ENCODE measurements at regions not wholly inside any gene's neighbourhood (a gene's known extent, or its start where the extent isn't known, plus 50 kb on each side); places are given as distances from the start of the nearest gene placed in this dataset.
"Not testable (repeated sequence)": the region's sequence is repeated elsewhere in the genome, so short reads cannot be mapped to it uniquely, and the experiment has no call there.

GRCh38 chr11:87645626-87646025 is 529.6 kb downstream of the RAB38 start:
- ChIA-PET POLR2A (no interaction called here), CTCF (no interaction called here)
- Mint-ChIP-seq H3K27ac (no peak overlapping the region), H3K36me3 (no peaks in the 10 kb centered on the region), H3K4me1 (ENCODE audit: low read depth) (no peaks in the 10 kb centered on the region), H3K9me3 (peaks cover 4% of the 10 kb centered on the region), H3K27me3 (no peaks in the 10 kb centered on the region), H3K4me3 (no peak overlapping the region)
- no peak for DNase-seq
- intact Hi-C loops (cut with micrococcal nuclease), result no loop called here

GRCh38 chr11:87639753-87640364 is 535.4 kb downstream of the RAB38 start:
- H3K27ac Mint-ChIP-seq, result no peak overlapping the region
- POLR2A ChIA-PET, result no interaction called here
- no peak overlapping the region for H3K4me3 Mint-ChIP-seq
- no peaks in the 10 kb centered on the region for H3K27me3 Mint-ChIP-seq
- intact Hi-C loops (cut with micrococcal nuclease), result no loop called here
- H3K4me1 Mint-ChIP-seq (ENCODE audit: low read depth), result no peaks in the 10 kb centered on the region
- H3K9me3 Mint-ChIP-seq, result peaks cover 2% of the 10 kb centered on the region
- no peaks in the 10 kb centered on the region for H3K36me3 Mint-ChIP-seq
- CTCF ChIA-PET, result no interaction called here
- DNase-seq, result no peak

GRCh38 chr11:87635001-87635400 is 540.2 kb downstream of the RAB38 start:
- DNase-seq, result no peak
- CTCF ChIA-PET, result no interaction called here
- Mint-ChIP-seq H3K27ac (no peak overlapping the region), H3K9me3 (peaks cover 2% of the 10 kb centered on the region), H3K4me3 (no peak overlapping the region), H3K36me3 (no peaks in the 10 kb centered on the region), H3K27me3 (no peaks in the 10 kb centered on the region), H3K4me1 (ENCODE audit: low read depth) (no peaks in the 10 kb centered on the region)
- intact Hi-C loops (cut with micrococcal nuclease), result no loop called here
- POLR2A ChIA-PET, result no interaction called here

- CTCF ChIA-PET, result no interaction called here
- H3K36me3 Mint-ChIP-seq, result no peaks in the 10 kb centered on the region
- no peak overlapping the region for H3K27ac Mint-ChIP-seq
- no peaks in the 10 kb centered on the region for H3K4me1 Mint-ChIP-seq (ENCODE audit: low read depth)
- intact Hi-C loops (cut with micrococcal nuclease), result no loop called here
- POLR2A ChIA-PET, result no interaction called here
- peaks cover 1% of the 10 kb centered on the region for H3K9me3 Mint-ChIP-seq
- H3K27me3 Mint-ChIP-seq, result no peaks in the 10 kb centered on the region
- DNase-seq, result no peak
- H3K4me3 Mint-ChIP-seq, result no peak overlapping the region
Measured at GRCh38 chr11:87634331-87634730, 540.9 kb downstream of the RAB38 start.

- POLR2A ChIA-PET, result no interaction called here
- CTCF ChIA-PET, result no interaction called here
- H3K4me3 Mint-ChIP-seq, result no peak overlapping the region
- no peaks in the 10 kb centered on the region for H3K27me3 Mint-ChIP-seq
- H3K9me3 Mint-ChIP-seq, result peaks cover 7% of the 10 kb centered on the region
- DNase-seq, result no peak
- H3K27ac Mint-ChIP-seq, result no peak overlapping the region
- H3K36me3 Mint-ChIP-seq, result no peaks in the 10 kb centered on the region
- no peaks in the 10 kb centered on the region for H3K4me1 Mint-ChIP-seq (ENCODE audit: low read depth)
- intact Hi-C loops (cut with micrococcal nuclease), result no loop called here
Measured at GRCh38 chr11:87628957-87629356, 546.3 kb downstream of the RAB38 start.

GRCh38 chr11:87628026-87628580 is 547.1 kb downstream of the RAB38 start:
- Mint-ChIP-seq H3K9me3 (peaks cover 9% of the 10 kb centered on the region), H3K27ac (no peak overlapping the region), H3K36me3 (no peaks in the 10 kb centered on the region), H3K4me1 (ENCODE audit: low read depth) (no peaks in the 10 kb centered on the region), H3K4me3 (no peak overlapping the region), H3K27me3 (no peaks in the 10 kb centered on the region)
- ChIA-PET POLR2A (no interaction called here), CTCF (no interaction called here)
- intact Hi-C loops (cut with micrococcal nuclease), result no loop called here
- DNase-seq, result no peak

GRCh38 chr11:87623531-87624365 is 551.5 kb downstream of the RAB38 start:
- DNase-seq; CTCF ChIA-PET; intact Hi-C loops (cut with micrococcal nuclease); H3K4me3 Mint-ChIP-seq; H3K4me1 Mint-ChIP-seq (ENCODE audit: low read depth); POLR2A ChIA-PET; H3K27me3 Mint-ChIP-seq; H3K27ac Mint-ChIP-seq; H3K36me3 Mint-ChIP-seq: not testable (repeated sequence)
- H3K9me3 Mint-ChIP-seq, result peaks cover 17% of the 10 kb centered on the region

GRCh38 chr11:87616511-87616910 is 558.7 kb downstream of the RAB38 start:
- no peak overlapping the region for H3K27ac Mint-ChIP-seq
- no peaks in the 10 kb centered on the region for H3K36me3 Mint-ChIP-seq
- intact Hi-C loops (cut with micrococcal nuclease), result no loop called here
- no peak for DNase-seq
- H3K9me3 Mint-ChIP-seq, result peaks cover 6% of the 10 kb centered on the region
- H3K4me3 Mint-ChIP-seq, result no peak overlapping the region
- CTCF ChIA-PET, result no interaction called here
- H3K4me1 Mint-ChIP-seq (ENCODE audit: low read depth), result no peaks in the 10 kb centered on the region
- POLR2A ChIA-PET, result no interaction called here
- H3K27me3 Mint-ChIP-seq, result no peaks in the 10 kb centered on the region

- no peaks in the 10 kb centered on the region for H3K9me3 Mint-ChIP-seq
- H3K4me3 Mint-ChIP-seq, result no peak overlapping the region
- no peaks in the 10 kb centered on the region for H3K36me3 Mint-ChIP-seq
- intact Hi-C loops (cut with micrococcal nuclease), result no loop called here
- no peaks in the 10 kb centered on the region for H3K4me1 Mint-ChIP-seq (ENCODE audit: low read depth)
- ChIA-PET POLR2A (no interaction called here), CTCF (no interaction called here)
- DNase-seq, result no peak
- H3K27me3 Mint-ChIP-seq, result no peaks in the 10 kb centered on the region
- no peak overlapping the region for H3K27ac Mint-ChIP-seq
Measured at GRCh38 chr11:87604350-87604749, 566.6 kb downstream of the TMEM135 start.

GRCh38 chr11:87603887-87604286 is 566.2 kb downstream of the TMEM135 start:
- ChIA-PET CTCF (no interaction called here), POLR2A (no interaction called here)
- DNase-seq, result no peak
- no peaks in the 10 kb centered on the region for H3K9me3 Mint-ChIP-seq
- H3K27ac Mint-ChIP-seq, result no peak overlapping the region
- H3K27me3 Mint-ChIP-seq, result no peaks in the 10 kb centered on the region
- no peak overlapping the region for H3K4me3 Mint-ChIP-seq
- H3K4me1 Mint-ChIP-seq (ENCODE audit: low read depth), result no peaks in the 10 kb centered on the region
- intact Hi-C loops (cut with micrococcal nuclease), result no loop called here
- no peaks in the 10 kb centered on the region for H3K36me3 Mint-ChIP-seq

- H3K36me3 Mint-ChIP-seq, result no peaks in the 10 kb centered on the region
- no peaks in the 10 kb centered on the region for H3K27me3 Mint-ChIP-seq
- ChIA-PET CTCF (no interaction called here), POLR2A (no interaction called here)
- intact Hi-C loops (cut with micrococcal nuclease), result no loop called here
- no peaks in the 10 kb centered on the region for H3K9me3 Mint-ChIP-seq
- no peak for DNase-seq
- H3K4me1 Mint-ChIP-seq (ENCODE audit: low read depth), result no peaks in the 10 kb centered on the region
- no peak overlapping the region for H3K27ac Mint-ChIP-seq
- no peak overlapping the region for H3K4me3 Mint-ChIP-seq
Measured at GRCh38 chr11:87602776-87603175, 565.0 kb downstream of the TMEM135 start.

- DNase-seq, result no peak
- Mint-ChIP-seq H3K27ac (no peak overlapping the region), H3K9me3 (no peaks in the 10 kb centered on the region), H3K27me3 (no peaks in the 10 kb centered on the region), H3K36me3 (no peaks in the 10 kb centered on the region), H3K4me3 (no peak overlapping the region), H3K4me1 (ENCODE audit: low read depth) (no peaks in the 10 kb centered on the region)
- ChIA-PET CTCF (no interaction called here), POLR2A (no interaction called here)
- intact Hi-C loops (cut with micrococcal nuclease), result no loop called here
Measured at GRCh38 chr11:87600938-87601337, 563.2 kb downstream of the TMEM135 start.

GRCh38 chr11:87597725-87598124 is 560.0 kb downstream of the TMEM135 start:
- Mint-ChIP-seq H3K4me3 (no peak overlapping the region), H3K27ac (no peak overlapping the region), H3K36me3 (no peaks in the 10 kb centered on the region), H3K9me3 (peaks cover 6% of the 10 kb centered on the region), H3K27me3 (no peaks in the 10 kb centered on the region), H3K4me1 (ENCODE audit: low read depth) (no peaks in the 10 kb centered on the region)
- ChIA-PET POLR2A (no interaction called here), CTCF (no interaction called here)
- no peak for DNase-seq
- intact Hi-C loops (cut with micrococcal nuclease), result no loop called here
